A673 (cell line): ENCODE measurements at regions not wholly inside any gene's neighbourhood (a gene's known extent, or its start where the extent isn't known, plus 50 kb on each side); places are given as distances from the start of the nearest gene placed in this dataset.

ENCODE experiments used
- BruUV-seq: library from RNA; stranded (reverse); fragments of 400-500 nt; replicated peaks from 2 replicates; lab custom pipeline; 2021; lab: Mats Ljungman, UMichigan
- CTCF ChIA-PET: fragments of 300-600 bp; sonication (Branson Sonifier 250); formaldehyde crosslinking; loops from one replicate; lab custom pipeline; 2022; ENCODE audit warnings: antibody characterized with exemption; lab: Charles Lee
- POLR2A ChIA-PET: fragments of 300-600 bp; sonication (Branson Sonifier 250); formaldehyde crosslinking; loops from one replicate; lab custom pipeline; 2022; ENCODE audit warnings: antibody characterized with exemption; ENCODE audit not compliant: low non-redundant PET; lab: Charles Lee
- DNase-seq: peaks from one replicate; pipeline ENCODE4 v3.0.0-alpha.2; 2015; ENCODE audit warnings: low spot score
- H3K27ac ChIP-seq: fragments of 200-600 bp; sonication (generic); 2 replicates; pipeline ENCODE4 v1.5.1; 2016; ENCODE audit warnings: mixed run types, low read depth, mild to moderate bottlenecking, mixed read lengths, antibody characterized with exemption, low read length; ENCODE audit not compliant: poor library complexity, severe bottlenecking
- H3K27me3 ChIP-seq: fragments of 200-600 bp; sonication (generic); replicated peaks from 2 replicates; pipeline ENCODE4 v1.6.1; 2017; ENCODE audit warnings: mixed run types, low read depth, mild to moderate bottlenecking, mixed read lengths, antibody characterized with exemption, low read length; ENCODE audit not compliant: insufficient read depth, poor library complexity
- H3K36me3 ChIP-seq: fragments of 200-600 bp; sonication (generic); 2 replicates; pipeline ENCODE4 v1.6.1; 2016; ENCODE audit warnings: mixed run types, mild to moderate bottlenecking, mixed read lengths, antibody characterized with exemption, low read length; ENCODE audit not compliant: insufficient read depth, poor library complexity, severe bottlenecking
- H3K4me1 ChIP-seq: fragments of 200-600 bp; sonication (generic); 2 replicates; pipeline ENCODE4 v1.6.1; 2017; ENCODE audit warnings: mixed run types, mild to moderate bottlenecking, mixed read lengths, antibody characterized with exemption, low read length; ENCODE audit not compliant: insufficient read depth, poor library complexity, severe bottlenecking
- H3K4me3 ChIP-seq: fragments of 200-600 bp; sonication (generic); 2 replicates; pipeline ENCODE4 v1.5.1; 2016; ENCODE audit warnings: low read depth, mixed run types, mild to moderate bottlenecking, mixed read lengths, low read length; ENCODE audit not compliant: poor library complexity, severe bottlenecking
- H3K9me3 ChIP-seq: fragments of 200-600 bp; sonication (generic); 2 replicates; pipeline ENCODE4 v1.6.1; 2016; ENCODE audit warnings: mixed run types, low read depth, mild to moderate bottlenecking, mixed read lengths, antibody characterized with exemption, low read length; ENCODE audit not compliant: poor library complexity, severe bottlenecking
- CTCF ChIP-seq: fragments of 300-800, 200-600 bp; sonication (generic); conservative IDR thresholded peaks from 2 replicates; pipeline ENCODE4 v1.5.1; 2017; ENCODE audit warnings: low read depth, mild to moderate bottlenecking, antibody characterized with exemption, low read length, moderate library complexity, mixed read lengths
- EZH2 ChIP-seq: fragments of 200-600 bp; sonication (generic); IDR thresholded peaks from 2 replicates; pipeline ENCODE4 v1.6.1; 2017; ENCODE audit warnings: borderline replicate concordance, low read depth, mild to moderate bottlenecking, mixed read lengths, antibody characterized with exemption, low read length; ENCODE audit not compliant: poor library complexity, severe bottlenecking
- intact Hi-C: fragments of 100-400 bp; cut with micrococcal nuclease; formaldehyde crosslinking; loops from one replicate; pipeline ENCODE4 v1.10.0; 2022; ENCODE audit not compliant: unreplicated experiment

GRCh38 chr5:89016741-89017303 is 133.8 kb upstream of the MEF2C start:
- BruUV-seq = no TSS peak
- peaks cover 9% of the 10 kb centered on the region for H3K4me1 ChIP-seq
- no peak overlapping the region for H3K27ac ChIP-seq
- intact Hi-C loops = no loop called here
- POLR2A ChIA-PET = interaction anchor here (0.7 kb wide), 1 partner anchor 1851 kb away, joined by 5 read pairs; no protein-coding TSS in a partner anchor
- H3K27me3 ChIP-seq = no peaks in the 10 kb centered on the region
- TF ChIP-seq EZH2 (no peak), CTCF (no peak)
- no peaks in the 10 kb centered on the region for H3K9me3 ChIP-seq
- H3K36me3 ChIP-seq = no peaks in the 10 kb centered on the region
- DNase-seq = no peak
- no peak overlapping the region for H3K4me3 ChIP-seq
- CTCF ChIA-PET = no interaction called here

- no peak overlapping the region for H3K4me3 ChIP-seq
- no TSS peak for BruUV-seq
- no peaks in the 10 kb centered on the region for H3K9me3 ChIP-seq
- TF ChIP-seq EZH2 (no peak), CTCF (no peak)
- intact Hi-C loops = no loop called here
- DNase-seq = no peak
- CTCF ChIA-PET = no interaction called here
- peaks cover 9% of the 10 kb centered on the region for H3K4me1 ChIP-seq
- no peaks in the 10 kb centered on the region for H3K27me3 ChIP-seq
- POLR2A ChIA-PET = no interaction called here
- no peaks in the 10 kb centered on the region for H3K36me3 ChIP-seq
- H3K27ac ChIP-seq = no peak overlapping the region
Observed at GRCh38 chr5:89015409-89015808, 132.4 kb upstream of the MEF2C start.

- ChIA-PET POLR2A (no interaction called here), CTCF (no interaction called here)
- Histone ChIP-seq H3K4me1 (peaks cover 9% of the 10 kb centered on the region), H3K36me3 (no peaks in the 10 kb centered on the region), H3K27me3 (no peaks in the 10 kb centered on the region), H3K4me3 (no peak overlapping the region), H3K9me3 (no peaks in the 10 kb centered on the region), H3K27ac (peak overlapping the region; percentile 13)
- TF ChIP-seq EZH2 (no peak), CTCF (no peak)
- peak; percentile 25 for DNase-seq
- no TSS peak for BruUV-seq
- intact Hi-C loops = no loop called here
Observed at GRCh38 chr5:89011778-89012711, 129.1 kb upstream of the MEF2C start.
